HG03521 (cell line): ENCODE measurements at regions not wholly inside any gene's neighbourhood (a gene's known extent, or its start where the extent isn't known, plus 50 kb on each side); places are given as distances from the start of the nearest gene placed in this dataset.

Experiments used
- ATAC-seq: cut with Tn5 transposase; IDR thresholded peaks from one replicate; pipeline ENCODE4 v1.9.1; 2021; ENCODE audit warnings: mild to moderate bottlenecking, moderate library complexity; ENCODE audit not compliant: unreplicated experiment

DNA sequence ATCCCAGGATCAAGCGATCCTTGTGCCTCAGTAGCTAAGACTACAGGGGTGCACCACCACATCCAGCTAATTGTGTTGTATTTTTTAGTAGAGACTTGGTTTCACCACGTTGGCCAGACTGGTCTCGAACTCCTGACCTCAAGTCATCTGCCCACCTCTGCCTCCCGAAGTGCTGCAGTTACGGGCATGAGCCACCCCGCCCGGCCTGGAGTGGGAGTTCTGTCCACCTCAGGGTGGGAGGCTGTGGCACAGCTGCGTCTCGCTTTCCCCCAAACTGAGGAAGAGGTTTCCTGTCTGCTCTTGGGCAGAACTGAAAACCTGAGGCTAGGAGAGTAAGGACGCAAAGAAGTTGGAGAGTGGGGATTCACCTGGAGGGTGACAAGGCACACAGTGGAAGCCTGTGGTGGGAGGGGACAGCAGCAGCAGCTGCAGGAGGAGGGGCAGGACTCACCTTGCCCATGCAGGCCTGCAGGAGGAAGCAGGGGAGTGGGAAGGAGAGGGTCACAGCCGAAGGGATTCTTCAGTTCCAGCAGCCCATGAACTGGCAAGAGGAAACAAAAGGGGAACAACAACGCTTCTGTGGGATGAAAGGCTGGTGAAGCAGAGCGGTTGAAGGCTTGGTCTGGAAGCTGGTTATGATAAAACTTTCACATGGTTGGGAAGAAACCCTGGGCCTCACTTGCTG, 181.4 kb downstream of the GAS1 start:
- no peak for ATAC-seq

DNA sequence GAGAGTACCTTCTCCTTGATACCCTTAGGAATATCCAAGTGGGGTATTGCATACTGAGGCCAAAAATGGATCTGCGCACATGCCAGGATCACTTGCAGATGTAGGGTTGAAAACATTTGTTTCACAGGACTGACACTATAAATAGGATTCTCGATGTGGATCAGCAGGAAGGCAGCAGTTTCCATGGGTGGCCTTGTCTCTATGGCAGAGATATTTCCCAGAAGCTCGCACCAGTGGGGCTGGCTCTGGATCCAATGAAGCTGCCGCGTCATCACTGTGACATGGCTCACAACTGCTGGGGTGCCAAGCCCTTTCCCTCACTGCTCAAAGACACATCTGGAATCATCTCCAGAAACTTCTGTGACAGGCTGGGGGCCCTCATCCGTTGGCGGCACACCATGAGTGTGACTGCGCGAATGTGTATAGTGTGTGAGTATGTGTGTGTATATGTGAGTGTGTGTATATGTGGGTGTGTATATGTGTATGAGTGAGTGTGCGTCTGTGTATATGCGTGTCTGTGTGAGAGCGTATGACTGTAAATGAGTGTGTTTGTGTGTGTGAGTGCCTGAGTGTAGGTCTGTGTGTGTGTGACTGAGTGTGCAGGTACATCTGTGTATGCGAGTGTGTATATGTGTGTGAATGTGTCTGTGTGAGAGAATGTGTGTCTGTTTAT, 182.5 kb downstream of the GAS1 start:
- no peak for ATAC-seq

DNA sequence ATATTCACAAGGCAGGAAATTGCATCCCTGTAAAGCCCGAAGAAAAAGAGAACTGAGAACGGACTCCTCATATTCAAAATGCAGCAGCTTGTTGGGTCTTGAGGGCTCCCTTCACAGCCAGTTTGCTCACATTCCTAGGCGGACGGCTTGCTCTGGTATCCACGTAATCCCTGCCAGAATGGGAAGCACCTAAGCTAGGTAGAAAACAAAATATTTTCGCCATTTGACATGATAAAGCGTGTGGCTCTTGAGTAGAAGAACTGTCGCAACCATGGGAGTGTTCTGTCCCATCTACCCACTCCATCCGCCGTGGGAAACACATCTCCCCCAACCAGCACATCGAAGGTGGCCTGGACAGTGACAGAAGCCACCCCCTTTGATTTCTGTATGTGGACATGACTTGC, 183.1 kb downstream of the GAS1 start:
- no peak for ATAC-seq

DNA sequence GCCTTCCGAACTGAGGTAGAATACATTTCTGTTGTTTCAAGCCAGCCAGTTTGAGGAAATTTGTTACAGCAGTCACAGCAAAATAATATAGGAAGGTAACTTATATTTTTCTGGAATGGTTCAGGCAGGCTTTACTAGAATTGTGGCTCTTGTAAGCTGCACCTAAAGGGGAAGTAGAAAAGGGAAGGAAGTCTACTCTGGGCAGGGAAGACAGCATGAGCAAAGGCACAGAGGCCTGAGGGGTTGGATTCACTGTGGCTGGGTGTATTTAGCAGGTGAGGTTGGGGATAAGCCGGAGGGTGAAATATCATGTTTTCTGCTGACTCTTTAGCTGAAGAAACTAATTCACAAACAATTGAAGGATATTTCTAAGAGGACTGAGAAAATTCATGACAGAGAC, 183.5 kb downstream of the GAS1 start:
- ATAC-seq, result no peak

DNA sequence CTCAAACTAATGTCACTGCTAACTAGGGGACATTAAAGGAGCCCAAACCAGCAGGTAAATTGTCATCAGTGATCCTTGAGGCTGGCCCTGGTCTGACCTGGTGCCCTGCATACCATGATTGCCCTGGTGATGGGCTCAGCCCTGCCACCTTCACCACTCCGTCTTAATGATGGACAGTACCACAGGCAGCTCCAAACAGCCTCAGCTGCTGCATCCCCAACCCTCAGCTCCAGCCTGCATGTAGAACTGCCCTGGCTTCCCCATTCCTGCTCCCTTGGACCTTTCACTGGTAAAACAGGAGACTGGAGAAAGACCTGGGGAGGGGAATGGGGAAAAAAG, 190.0 kb downstream of the GAS1 start:
- ATAC-seq, result no peak

DNA sequence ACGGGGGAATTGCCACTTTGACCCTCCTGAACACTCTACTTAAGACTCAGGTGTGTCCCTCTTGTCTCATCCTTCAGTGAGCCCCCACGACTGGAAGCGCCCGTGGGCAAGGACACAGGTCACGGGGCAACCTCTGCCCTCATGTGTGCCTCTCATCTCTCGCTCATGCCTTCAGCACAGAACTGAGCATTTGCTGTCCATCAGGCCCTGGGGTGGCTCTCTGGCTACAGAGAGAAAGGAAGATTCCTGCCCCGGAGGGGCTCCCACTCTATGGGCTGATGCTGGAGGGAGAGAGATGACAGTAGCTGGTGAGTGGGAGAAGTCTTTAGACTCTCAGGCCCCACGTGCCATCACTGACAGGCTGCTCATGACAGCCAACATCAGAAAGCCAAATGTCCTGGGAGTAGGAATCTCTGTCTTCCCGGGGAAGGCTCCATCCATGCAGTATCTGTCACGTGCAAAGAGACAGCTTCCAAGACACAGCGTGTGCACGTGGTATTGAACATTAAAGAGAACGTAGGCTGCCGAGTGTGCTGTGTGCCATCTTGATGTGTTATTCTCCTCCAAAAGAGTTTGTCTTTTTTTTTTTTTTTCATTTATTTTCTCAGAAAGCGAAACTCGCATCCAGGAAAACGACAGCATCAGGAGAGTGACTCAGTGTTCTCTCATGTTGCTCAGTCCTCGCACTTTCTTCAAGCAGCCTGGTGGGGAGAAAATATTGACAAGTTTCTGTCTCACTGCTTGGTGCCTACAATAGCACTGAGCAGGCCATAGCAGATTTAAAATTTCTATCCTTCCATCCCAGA, 190.5 kb downstream of the GAS1 start:
- no peak for ATAC-seq

DNA sequence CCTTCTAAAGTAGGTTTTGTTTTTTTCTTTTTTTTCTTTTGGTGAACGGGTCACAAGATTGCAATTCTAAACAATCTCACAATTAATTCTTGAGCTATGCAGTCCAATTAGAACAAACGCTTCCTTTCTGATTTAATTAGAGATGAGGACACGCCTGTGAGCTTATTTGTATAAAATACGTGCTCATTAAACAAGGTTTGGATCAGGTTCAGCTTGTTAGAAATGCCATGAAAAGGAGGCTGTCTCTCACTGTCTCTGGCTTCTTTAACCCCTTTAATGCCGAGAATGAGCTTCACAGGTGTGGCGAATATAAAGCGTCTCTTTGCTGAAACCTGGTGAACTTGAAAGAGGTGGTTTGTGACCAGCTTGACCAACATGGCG, 191.8 kb downstream of the GAS1 start:
- ATAC-seq, result no peak

DNA sequence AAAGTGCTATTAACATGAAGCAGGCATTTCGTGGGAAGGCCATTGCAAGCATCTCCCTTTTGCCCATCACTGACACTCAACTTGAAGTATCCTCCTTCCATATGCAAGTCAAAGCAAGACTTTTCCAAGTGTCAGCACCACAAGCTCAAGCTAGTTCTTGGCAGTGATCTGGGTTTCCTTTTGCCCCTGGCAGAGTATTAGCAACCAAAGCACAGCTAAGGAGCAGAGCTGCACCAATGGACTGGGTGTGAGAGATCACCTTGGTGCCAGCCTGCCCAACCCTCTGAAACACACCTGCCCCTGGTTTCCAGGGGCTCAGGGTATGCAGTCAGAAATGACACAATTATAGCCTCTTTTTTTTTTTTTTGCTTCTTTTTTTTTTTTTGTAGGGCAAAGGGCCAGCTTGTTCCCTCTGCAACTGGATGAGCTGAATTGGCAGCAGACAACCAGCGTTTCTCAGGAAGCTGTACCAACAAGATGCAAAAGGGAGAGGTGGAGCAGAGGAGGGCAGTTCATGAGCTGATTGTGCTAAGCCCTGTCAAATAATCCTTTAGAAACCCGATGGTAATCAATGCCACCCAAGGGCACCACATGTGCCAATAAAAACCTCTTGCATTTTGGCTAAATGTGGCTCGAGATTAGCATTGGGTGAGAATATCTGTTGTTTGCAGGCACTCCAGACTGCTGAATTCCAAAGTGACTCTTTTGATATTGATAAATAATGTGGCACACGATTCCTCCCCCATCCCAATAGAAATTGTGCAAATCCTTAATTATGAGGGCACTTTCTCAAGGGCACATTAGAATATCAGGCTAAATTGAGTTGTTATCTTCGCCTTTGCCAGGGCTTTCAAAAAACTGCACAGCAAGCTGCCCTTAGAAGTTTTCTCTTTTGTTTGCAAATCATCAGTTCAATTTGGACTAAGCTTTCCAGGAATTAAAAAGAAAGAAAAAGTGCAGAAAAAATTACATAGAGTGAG, 192.4 kb downstream of the GAS1 start:
- no peak for ATAC-seq

DNA sequence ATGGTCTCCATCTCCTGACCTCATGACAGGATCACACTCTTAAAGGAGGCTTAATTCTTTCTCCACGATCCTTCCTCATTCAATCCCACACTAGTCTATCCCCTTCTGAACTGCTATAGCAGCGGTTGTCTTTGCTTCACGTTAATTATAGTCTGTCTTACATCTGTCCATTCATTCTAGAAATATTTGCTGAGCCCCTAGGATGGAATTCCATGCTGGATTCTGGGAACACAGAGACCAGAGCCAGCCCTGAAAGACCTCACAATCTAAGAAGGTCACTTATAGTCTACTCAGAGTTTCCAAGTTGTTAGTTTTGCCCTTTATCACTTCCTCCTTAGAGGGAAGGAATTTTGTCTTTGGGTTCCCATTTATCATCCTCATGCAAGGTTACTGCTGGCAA, 193.5 kb downstream of the GAS1 start:
- ATAC-seq, result no peak

DNA sequence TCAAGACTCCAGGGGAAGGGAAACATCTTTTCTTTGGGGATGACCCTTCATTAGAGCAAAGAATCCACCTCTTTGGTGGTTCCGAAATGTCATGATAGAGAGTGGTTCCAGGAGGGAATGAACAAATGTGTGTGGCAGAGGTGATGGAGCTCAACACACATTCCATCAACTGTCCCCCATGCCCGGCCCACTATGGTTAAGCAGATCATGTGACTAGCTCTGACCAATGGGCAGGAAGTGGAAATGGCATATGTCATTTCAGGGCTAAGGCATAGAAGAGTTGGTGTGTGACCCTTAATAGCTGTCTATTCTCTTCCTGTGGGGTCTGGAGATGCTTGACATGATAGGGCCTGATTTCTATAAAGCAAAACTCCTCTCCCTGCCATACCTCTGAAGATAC, 194.6 kb downstream of the GAS1 start:
- ATAC-seq, result no peak

DNA sequence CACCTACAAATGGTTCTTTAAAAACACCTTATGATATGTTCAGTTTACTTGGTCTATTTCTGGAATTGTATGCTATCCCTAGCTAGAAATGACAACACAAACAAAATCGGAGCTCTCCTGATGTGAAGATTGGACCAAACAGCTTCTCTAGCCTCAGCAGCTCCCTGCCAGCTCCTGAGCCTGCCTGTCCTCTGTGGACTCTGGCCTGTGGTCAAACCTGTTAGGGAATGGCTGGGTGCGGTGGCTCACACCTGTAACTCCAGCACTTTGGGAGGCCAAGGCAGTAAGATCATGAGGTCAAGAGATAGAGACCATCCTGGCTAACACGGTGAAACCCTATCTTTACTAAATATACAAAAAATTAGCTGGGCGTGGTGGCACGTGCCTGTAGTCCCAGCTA, 195.3 kb downstream of the GAS1 start:
- ATAC-seq, result no peak

DNA sequence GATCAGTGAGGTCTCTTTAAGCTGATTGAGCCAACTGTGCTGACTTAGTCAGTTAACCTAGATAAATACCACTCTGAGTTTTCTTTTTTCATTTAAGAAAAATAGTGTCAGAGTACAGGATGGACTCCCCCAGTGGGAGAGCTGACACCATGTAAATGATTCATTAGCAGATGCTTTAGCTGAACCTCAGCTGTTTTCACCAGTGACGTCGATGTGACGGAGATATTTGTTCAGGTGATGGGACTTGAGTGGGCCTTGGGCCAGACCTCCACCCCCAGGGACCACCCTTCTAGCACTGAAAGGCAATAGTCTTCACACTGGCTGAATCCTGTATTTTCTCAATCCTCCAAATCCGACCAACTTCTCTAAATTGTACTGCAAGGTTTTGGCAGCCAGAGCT, 196.1 kb downstream of the GAS1 start:
- no peak for ATAC-seq

DNA sequence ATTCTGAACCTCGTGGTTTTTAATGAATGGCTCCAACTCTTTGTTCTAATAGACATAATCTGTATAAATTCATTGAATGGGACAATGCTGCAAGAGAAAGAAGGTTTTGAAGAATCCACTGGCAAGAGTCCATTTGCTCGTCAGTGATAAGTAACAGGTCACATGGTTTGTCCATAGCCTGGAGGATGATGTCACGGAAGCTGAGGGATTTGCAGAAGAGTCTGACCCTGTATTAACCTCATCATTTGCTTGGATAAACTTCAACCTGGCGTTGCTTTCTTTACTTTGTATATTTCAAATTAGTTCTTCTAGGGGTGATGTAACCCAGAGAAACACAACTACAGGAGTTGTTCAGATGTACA, 197.4 kb downstream of the GAS1 start:
- ATAC-seq, result no peak

DNA sequence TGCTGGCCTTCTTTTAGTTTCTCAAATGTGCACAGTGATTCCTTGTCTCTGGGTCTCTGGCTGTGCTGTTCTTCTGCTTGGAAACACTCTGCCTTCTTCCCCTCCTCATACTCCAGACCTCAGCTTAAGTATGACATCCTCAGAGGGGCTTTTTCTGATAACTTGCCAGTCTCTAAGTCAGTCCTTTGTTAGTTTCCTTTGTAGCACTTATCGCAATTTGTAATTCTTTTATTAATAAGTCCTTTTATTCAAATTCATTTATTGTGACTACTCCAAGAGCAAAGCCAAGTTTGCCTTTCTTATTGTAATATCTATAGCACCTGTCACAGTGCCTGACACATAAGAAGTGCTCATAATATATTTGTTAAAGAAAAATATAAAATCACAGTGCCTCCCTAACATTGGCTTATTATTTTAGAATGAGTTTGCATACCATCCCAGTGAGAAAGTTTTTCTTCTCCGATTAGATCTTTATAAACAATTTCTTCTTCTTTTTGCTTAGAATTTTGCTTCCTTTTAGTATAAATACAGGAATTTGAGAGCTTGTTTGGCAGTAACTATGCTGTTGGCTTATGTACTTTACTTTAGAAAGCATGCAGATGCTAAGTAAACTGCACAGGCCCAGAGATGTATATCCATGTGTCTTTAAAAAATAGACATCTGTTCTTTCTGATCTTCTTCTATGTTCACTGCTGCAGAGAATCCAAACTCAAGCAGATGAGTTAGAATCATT, 198.0 kb downstream of the GAS1 start:
- no peak for ATAC-seq

DNA sequence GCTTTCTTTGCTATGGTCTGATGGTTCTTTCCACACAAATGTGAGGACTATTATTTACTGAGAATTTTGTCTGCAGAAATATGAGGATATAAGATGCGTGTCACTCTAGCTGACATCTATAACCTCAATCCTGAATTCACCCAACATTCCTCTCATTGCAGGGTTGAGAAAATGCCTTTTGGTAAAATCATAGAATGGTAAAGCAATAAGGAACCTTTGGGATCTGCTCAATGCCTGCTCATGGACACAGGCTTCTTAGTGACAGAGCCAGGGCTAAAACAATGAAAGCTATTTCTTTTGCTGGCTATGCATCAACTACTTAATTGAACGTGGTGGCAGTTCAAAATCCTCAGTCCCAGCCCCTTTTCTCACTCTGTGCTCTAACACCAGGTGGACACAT, 199.6 kb downstream of the GAS1 start:
- no peak for ATAC-seq

DNA sequence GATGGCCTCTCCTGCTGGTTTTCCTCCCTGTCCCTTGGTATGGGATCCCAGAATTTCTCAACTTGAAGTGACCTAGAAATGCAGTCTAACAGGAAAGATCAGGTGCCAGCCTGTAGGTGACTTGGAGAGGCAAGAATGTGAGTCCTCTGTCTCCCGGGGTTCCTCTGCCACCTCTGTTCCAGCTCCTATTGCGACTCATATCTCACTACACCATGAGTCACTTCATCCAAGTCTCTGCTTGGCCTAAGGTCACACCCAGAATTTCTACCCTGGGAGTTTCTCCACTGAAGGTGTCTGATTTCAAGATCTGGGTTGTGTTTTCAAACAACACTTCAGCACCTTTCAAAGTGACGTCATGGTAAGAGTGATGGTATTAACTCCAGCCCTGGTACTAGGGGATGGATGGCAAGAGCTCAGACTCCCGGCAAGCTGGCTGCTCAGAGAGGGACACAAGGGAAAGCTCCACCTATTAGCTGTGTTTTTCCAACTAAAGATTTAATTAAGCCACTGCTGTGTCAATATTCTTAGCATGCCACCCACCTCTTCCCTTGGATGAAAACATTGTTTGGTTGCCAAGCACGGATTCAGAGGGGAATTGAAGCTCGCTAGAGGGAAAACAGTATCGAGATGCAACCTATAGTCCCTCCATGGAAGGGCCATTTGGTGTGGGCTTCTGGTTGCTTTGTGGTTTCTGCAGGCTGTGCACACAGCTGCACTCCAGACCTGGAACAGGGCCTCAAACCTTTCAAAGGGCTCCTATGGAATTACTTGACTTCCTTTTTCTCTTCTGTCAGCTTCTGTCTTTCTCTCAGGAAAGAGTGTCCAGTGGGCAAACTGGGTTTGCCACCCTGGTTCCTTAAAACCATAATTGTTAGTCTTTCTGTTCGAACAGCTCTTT, 205.7 kb downstream of the GAS1 start:
- no peak for ATAC-seq

DNA sequence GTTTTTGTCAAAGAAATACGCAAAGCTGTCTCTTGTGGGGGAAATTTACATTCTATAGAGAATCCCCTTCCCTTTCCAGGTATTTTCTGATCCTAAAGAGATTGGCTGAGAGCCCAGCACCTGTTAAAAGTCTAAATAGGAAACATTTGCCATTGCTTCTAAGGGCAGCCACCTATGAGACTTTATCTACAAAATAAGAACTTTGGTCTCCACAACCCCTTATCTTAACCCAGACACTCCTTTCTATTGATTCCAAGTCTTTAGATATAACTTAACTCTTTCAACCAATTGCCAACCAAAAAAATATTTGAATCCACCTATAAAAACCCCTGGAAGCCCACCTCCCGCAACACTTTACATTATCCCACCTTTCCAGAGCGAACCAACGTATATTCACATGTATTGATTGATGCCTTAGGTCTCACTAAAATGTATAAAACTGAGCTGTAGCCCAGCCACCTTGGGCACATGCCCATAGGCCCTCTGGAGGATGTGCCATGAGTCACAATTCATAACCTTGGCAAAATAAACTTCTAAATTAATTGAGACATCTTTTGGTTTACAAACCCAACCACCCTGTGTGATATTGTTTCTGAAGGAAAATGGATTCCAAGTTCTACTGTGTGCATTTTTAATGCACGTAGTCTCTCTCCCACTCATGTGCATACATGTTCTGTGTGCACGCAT, 211.4 kb downstream of the GAS1 start:
- no peak for ATAC-seq

DNA sequence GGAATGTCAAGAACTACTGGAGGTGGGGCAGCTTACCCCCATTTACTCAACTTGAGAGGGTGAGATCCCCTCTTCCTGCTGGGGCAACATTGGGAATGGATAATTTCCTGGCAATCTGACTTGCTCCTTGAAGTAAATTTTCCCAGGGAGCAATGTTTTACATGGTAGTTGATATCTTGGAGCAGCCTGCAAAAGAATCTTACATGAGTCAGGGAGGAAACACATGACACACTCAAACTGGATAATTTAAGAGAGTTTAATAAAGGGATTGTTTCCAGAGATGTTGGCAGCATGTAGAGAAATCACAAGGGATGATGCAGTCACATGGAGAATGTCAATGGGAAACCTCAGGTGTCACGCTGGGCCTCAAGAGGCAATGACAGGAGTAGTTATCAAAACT, 212.5 kb downstream of the GAS1 start:
- ATAC-seq, result no peak

DNA sequence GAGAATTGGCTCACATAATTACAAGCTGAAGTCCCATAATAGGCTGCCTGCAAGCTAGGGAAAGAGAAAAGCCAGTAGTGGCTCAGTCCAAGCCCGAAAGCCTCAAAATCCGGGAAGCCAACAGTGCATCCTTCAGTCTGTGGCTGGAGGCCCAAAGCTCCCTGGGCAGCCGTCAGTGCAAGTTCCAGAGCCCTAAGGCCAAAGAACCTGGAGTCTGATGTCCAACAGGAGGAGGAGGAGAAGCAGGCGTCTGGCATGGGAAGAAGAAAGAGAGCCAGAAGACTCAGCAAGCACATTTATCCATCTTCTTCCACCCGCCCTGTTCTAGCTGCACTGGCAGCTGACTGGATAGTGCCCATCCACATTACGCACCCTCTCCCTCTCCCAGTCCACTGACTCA, 213.4 kb downstream of the GAS1 start:
- ATAC-seq, result no peak
